SH-SY5Y (cell line): ENCODE measurements at regions not wholly inside any gene's neighbourhood (a gene's known extent, or its start where the extent isn't known, plus 50 kb on each side); places are given as distances from the start of the nearest gene placed in this dataset.

Experiments
- GATA2 ChIP-seq: IDR thresholded peaks from 2 replicates; pipeline ENCODE4 v1.6.1; 2011; ENCODE audit warnings: mild to moderate bottlenecking, low read depth, low read length
- GATA3 ChIP-seq: IDR thresholded peaks from 2 replicates; pipeline ENCODE4 v1.6.1; 2011; ENCODE audit warnings: low read depth, mild to moderate bottlenecking, low read length, moderate library complexity

GRCh38 chr11:93082900-93083299 lies 113.4 kb downstream of the MTNR1B start:
- no peak for TF ChIP-seq GATA2
- no peak for TF ChIP-seq GATA3
